K562 (cell line): ENCODE measurements at regions not wholly inside any gene's neighbourhood (a gene's known extent, or its start where the extent isn't known, plus 50 kb on each side); places are given as distances from the start of the nearest gene placed in this dataset.

Source experiments
- PTBP1 ChIP-seq: fragments of 200-400 bp; formaldehyde crosslinking; IDR thresholded peaks from 2 replicates; pipeline ENCODE4 v1.6.1; 2017; ENCODE audit warnings: low read depth, low read length
- ZNF217 ChIP-seq: sonication (generic); formaldehyde crosslinking; IDR thresholded peaks from 2 replicates; pipeline ENCODE4 v1.8.0; 2022; ENCODE audit warnings: mild to moderate bottlenecking, missing genetic modification reagents
- ZNF24 ChIP-seq: fragments of 450-650 bp; IDR thresholded peaks from 2 replicates; pipeline ENCODE4 v1.6.1; 2016
- ZNF76 ChIP-seq: fragments of 250-450 bp; sonication (Bioruptor Pico); IDR thresholded peaks from 2 replicates; pipeline ENCODE4 v1.4.0; 2020; ENCODE audit warnings: mild to moderate bottlenecking, moderate library complexity, borderline replicate concordance

- TF ChIP-seq PTBP1 (no peak), ZNF24 (no peak), ZNF217 (CRISPR knock-in tag) (no peak), ZNF76 (CRISPR knock-in tag) (no peak)
Observed at GRCh38 chr10:36994886-36995285, 130.5 kb upstream of the ANKRD30A start.
